ENCODE measurements at regions not wholly inside any gene's neighbourhood (a gene's known extent, or its start where the extent isn't known, plus 50 kb on each side); places are given as distances from the start of the nearest gene placed in this dataset.

DNA sequence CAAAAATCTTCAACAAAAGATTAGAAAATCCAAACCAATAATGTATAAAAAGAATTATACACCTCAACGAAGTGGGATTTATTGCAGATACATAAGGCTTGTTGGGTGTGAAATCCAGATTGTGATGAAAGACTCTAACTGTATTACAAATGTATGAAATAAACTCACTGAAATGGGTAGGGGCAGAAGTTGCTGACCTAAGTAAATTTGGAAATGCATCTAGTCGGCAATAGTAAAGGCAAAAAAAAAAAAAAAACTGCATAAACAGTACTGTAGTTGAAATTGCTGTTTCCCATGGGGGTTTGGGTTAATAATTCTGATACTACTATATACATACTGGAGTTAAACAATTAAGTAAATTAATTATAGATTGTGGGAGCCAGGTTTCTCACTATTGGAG lies 130.7 kb upstream of the MAGEB18 start:
- Histone ChIP-seq H2AFZ (ENCODE audit: low read length, unreplicated experiment) (no peak overlapping the region), H3K4me1 (ENCODE audit: control insufficient read depth, insufficient read depth, low read length, unreplicated experiment) (no peaks in the 10 kb centered on the region), H3K27me3 (ENCODE audit: insufficient read depth, low read length) (no peaks in the 10 kb centered on the region)

DNA sequence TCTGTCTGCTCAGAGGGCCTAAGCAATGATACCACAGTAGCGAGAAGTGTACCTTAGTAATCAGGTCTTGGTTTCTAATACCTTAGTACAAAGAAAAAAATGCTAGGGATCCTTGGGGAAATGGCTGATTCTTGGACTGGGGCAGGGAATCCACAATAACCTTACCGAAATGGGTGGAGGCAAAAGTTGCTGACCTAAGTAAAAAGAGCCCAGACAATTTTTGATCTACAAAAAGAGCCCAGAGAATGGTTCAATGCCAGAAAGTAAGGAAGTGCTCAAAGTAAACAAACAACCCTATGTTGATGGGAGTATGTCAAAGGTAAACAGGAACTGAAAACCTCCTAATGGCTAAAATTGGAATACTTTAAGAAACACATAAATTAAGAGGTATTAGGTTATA lies 130.1 kb upstream of the MAGEB18 start:
- H2AFZ ChIP-seq (ENCODE audit: low read length, unreplicated experiment) = no peak overlapping the region
- no peaks in the 10 kb centered on the region for H3K36me3 ChIP-seq (ENCODE audit: insufficient read depth, low read length)
- H3K27ac ChIP-seq (ENCODE audit: low read depth, low read length) = no peak overlapping the region
- H3K4me3 ChIP-seq (ENCODE audit: low read depth, low read length) = no peak overlapping the region
- H3K27me3 ChIP-seq (ENCODE audit: insufficient read depth, low read length) = no peaks in the 10 kb centered on the region
- no peaks in the 10 kb centered on the region for H3K79me2 ChIP-seq (ENCODE audit: control insufficient read depth, insufficient read depth, low read length, unreplicated experiment)
- no peaks in the 10 kb centered on the region for H3K4me1 ChIP-seq (ENCODE audit: control insufficient read depth, insufficient read depth, low read length, unreplicated experiment)

More for the DNA sequence above, 130.7 kb upstream of the MAGEB18 start:
- Histone ChIP-seq H3K27ac (ENCODE audit: low read depth, low read length) (no peak overlapping the region), H3K36me3 (ENCODE audit: insufficient read depth, low read length) (no peaks in the 10 kb centered on the region), H3K79me2 (ENCODE audit: control insufficient read depth, insufficient read depth, low read length, unreplicated experiment) (no peaks in the 10 kb centered on the region), H3K4me3 (ENCODE audit: low read depth, low read length) (no peak overlapping the region)

DNA sequence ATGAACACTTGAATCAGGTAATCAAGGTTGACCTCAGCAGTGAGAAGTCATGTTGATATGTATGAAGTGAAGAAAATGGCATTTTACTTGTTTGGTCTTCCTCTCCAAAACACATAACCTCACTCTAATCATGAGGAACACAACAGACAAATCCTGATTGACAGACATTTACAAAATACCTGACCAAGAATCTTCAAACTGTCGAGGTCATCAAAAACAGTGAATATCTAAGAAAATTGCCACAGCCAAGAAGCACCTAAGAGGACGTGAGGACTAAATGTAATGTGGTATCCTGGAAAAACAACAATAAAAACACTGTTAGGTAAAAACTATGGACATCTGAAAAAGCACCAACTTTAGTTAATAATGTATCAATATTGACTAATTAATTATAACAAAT lies 129.5 kb upstream of the MAGEB18 start:
- Histone ChIP-seq H3K4me1 (ENCODE audit: control insufficient read depth, insufficient read depth, low read length, unreplicated experiment) (no peaks in the 10 kb centered on the region), H3K27ac (ENCODE audit: low read depth, low read length) (no peak overlapping the region), H2AFZ (ENCODE audit: low read length, unreplicated experiment) (no peak overlapping the region), H3K36me3 (ENCODE audit: insufficient read depth, low read length) (no peaks in the 10 kb centered on the region), H3K4me3 (ENCODE audit: low read depth, low read length) (no peak overlapping the region), H3K27me3 (ENCODE audit: insufficient read depth, low read length) (no peaks in the 10 kb centered on the region), H3K79me2 (ENCODE audit: control insufficient read depth, insufficient read depth, low read length, unreplicated experiment) (no peaks in the 10 kb centered on the region)

DNA sequence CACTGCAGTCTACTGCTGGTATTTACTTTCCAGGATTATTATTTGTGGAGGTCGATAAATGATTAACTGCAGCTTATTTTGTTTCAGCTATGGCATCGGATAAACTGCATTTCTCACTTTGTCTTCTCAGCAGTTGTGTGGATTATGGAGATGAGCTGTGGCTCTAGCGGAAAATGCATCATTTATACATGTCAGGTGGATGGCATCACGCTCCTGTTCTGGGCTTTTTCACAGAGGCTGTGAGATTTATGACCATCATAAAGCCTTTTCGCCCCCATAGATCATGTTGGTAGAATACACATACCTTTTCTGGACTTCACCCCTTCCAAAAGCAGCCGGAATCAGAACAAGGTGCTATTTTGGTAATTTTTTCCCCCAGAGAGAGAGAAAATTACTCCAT lies 118.8 kb upstream of the MAGEB18 start:
- no peak overlapping the region for H3K27ac ChIP-seq (ENCODE audit: low read depth, low read length)
- no peaks in the 10 kb centered on the region for H3K79me2 ChIP-seq (ENCODE audit: control insufficient read depth, insufficient read depth, low read length, unreplicated experiment)
- H3K4me3 ChIP-seq (ENCODE audit: low read depth, low read length) = no peak overlapping the region
- no peaks in the 10 kb centered on the region for H3K4me1 ChIP-seq (ENCODE audit: control insufficient read depth, insufficient read depth, low read length, unreplicated experiment)
- no peaks in the 10 kb centered on the region for H3K36me3 ChIP-seq (ENCODE audit: insufficient read depth, low read length)
- no peak overlapping the region for H2AFZ ChIP-seq (ENCODE audit: low read length, unreplicated experiment)
- H3K27me3 ChIP-seq (ENCODE audit: insufficient read depth, low read length) = no peaks in the 10 kb centered on the region

DNA sequence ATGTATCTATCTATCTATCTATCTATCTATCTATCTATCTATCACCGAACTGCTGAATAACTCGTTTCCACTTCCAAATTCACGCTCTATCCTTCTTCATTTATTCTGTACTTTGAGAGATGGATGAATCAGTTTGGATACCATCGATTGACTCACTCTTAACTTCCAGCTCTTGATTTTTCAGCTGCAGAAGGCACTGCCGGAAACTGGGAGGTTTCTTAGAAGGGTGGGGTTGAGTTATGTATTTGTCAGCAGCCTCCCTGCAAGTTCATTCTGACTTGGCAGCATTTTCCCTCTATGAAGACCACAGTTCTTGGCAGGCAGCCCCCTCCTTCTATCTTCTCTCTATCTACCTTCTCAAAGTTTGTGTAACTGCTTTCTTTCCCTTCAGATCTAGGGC lies 112.0 kb upstream of the MAGEB18 start:
- Histone ChIP-seq H3K79me2 (ENCODE audit: control insufficient read depth, insufficient read depth, low read length, unreplicated experiment) (no peaks in the 10 kb centered on the region), H3K4me1 (ENCODE audit: control insufficient read depth, insufficient read depth, low read length, unreplicated experiment) (no peaks in the 10 kb centered on the region), H3K4me3 (ENCODE audit: low read depth, low read length) (no peak overlapping the region), H3K27me3 (ENCODE audit: insufficient read depth, low read length) (no peaks in the 10 kb centered on the region), H2AFZ (ENCODE audit: low read length, unreplicated experiment) (no peak overlapping the region), H3K27ac (ENCODE audit: low read depth, low read length) (no peak overlapping the region), H3K36me3 (ENCODE audit: insufficient read depth, low read length) (no peaks in the 10 kb centered on the region)

DNA sequence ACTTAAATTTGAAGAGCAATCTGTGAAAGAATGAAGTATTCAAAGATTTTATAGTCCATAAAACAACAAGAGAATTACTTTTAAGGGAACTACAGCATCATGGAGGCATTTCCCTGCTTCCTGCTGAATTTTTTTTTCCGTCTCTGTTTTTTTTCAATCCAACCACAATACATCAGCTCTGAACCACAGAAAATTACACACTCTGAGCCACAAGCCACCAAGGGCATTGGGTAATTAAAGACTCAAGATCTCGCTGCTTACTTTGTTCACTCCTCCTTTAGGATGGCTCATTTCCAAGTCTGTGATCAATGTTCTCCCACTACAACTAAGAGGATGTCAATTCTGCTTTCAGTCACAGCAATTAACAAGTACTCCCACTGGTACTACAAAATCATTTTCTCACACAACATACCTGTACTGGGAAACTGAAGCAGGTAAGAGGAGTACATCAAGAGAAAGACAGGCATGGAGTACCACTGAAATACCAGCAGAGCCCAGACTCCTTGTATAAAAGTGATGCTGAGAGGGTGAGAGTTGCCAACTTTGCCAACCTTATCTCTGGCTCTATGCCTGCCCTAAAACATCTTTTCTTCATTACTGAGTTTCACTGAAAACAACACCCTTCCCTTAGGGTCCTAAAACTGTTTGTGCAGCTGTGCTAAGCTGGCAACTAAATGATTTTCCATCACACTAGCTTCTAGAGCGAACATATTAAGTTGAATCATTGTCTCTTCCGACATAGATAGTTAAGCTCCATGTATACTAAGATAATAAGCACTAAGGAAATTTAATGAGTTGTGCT lies 105.8 kb upstream of the MAGEB18 start:
- Histone ChIP-seq H3K4me3 (ENCODE audit: low read depth, low read length) (no peak overlapping the region), H2AFZ (ENCODE audit: low read length, unreplicated experiment) (no peak overlapping the region), H3K27ac (ENCODE audit: low read depth, low read length) (no peak overlapping the region), H3K36me3 (ENCODE audit: insufficient read depth, low read length) (no peaks in the 10 kb centered on the region), H3K27me3 (ENCODE audit: insufficient read depth, low read length) (no peaks in the 10 kb centered on the region), H3K4me1 (ENCODE audit: control insufficient read depth, insufficient read depth, low read length, unreplicated experiment) (no peaks in the 10 kb centered on the region), H3K79me2 (ENCODE audit: control insufficient read depth, insufficient read depth, low read length, unreplicated experiment) (no peaks in the 10 kb centered on the region)

DNA sequence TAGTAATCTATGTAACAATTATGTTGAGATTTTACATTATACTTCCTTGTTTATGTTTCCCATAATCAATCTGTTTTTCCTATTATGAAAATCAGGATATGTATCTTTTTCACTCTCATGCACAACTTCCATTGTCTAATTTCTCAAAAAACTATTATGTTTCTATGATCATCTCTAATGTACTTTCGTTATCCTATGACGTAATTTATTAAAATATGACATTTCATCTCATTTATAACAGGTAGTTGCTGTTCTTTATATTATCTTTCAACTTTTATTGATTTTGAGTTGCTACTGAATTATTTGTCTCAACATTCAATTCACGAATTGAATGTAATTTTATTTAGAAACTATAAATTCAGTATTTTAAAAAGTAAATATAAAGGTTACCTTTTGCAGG lies 100.8 kb upstream of the MAGEB18 start:
- H3K4me3 ChIP-seq (ENCODE audit: low read depth, low read length) = no peak overlapping the region
- no peaks in the 10 kb centered on the region for H3K27me3 ChIP-seq (ENCODE audit: insufficient read depth, low read length)

DNA sequence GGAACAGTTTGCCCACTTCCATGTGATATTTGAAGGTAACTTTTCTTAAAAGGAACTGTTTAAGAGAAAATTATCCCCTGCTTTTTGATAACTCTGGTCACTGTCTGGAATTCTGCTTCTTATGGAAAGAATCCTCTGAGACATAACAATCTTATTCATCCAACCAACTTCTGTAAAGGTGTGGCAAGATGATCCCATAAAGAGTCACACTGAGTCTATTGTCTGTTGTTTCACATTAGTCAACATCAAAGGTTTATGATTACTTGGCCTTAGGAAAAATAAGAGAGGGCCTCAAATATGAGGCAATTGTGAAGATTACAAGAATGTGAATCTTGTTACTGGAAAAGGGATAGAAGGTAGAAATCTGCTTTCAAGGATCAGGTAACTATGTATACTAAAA lies 88.0 kb upstream of the MAGEB18 start:
- no peaks in the 10 kb centered on the region for H3K36me3 ChIP-seq (ENCODE audit: insufficient read depth, low read length)
- H3K4me3 ChIP-seq (ENCODE audit: low read depth, low read length) = no peak overlapping the region
- no peaks in the 10 kb centered on the region for H3K27me3 ChIP-seq (ENCODE audit: insufficient read depth, low read length)
- H3K4me1 ChIP-seq (ENCODE audit: control insufficient read depth, insufficient read depth, low read length, unreplicated experiment) = no peaks in the 10 kb centered on the region
- no peak overlapping the region for H2AFZ ChIP-seq (ENCODE audit: low read length, unreplicated experiment)
- H3K79me2 ChIP-seq (ENCODE audit: control insufficient read depth, insufficient read depth, low read length, unreplicated experiment) = no peaks in the 10 kb centered on the region
- no peak overlapping the region for H3K27ac ChIP-seq (ENCODE audit: low read depth, low read length)

More for the DNA sequence above, 100.8 kb upstream of the MAGEB18 start:
- Histone ChIP-seq H3K36me3 (ENCODE audit: insufficient read depth, low read length) (no peaks in the 10 kb centered on the region), H2AFZ (ENCODE audit: low read length, unreplicated experiment) (no peak overlapping the region), H3K4me1 (ENCODE audit: control insufficient read depth, insufficient read depth, low read length, unreplicated experiment) (no peaks in the 10 kb centered on the region), H3K27ac (ENCODE audit: low read depth, low read length) (no peak overlapping the region), H3K79me2 (ENCODE audit: control insufficient read depth, insufficient read depth, low read length, unreplicated experiment) (no peaks in the 10 kb centered on the region)

DNA sequence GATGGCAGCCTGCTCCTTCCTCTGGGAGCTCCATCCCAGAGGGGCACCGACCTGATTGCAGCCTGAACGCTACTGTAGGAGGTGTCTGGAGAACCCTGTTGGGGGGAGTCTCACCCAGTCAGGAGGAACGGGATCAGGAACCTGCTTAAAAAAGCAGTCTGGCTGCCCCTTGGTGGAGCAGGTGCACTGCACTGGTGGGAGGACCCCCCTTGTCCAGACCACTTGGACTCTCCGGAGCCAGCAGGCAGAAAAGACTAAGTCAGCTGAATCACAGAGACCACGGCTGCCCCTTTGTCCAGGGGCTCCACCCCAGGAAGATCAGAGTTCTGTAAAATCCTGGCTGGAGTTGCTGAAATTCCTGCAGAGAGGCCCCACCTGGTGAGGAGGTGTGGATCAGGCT lies 67.3 kb upstream of the MAGEB18 start:
- Histone ChIP-seq H3K79me2 (ENCODE audit: control insufficient read depth, insufficient read depth, low read length, unreplicated experiment) (no peaks in the 10 kb centered on the region), H3K4me1 (ENCODE audit: control insufficient read depth, insufficient read depth, low read length, unreplicated experiment) (no peaks in the 10 kb centered on the region), H3K4me3 (ENCODE audit: low read depth, low read length) (no peak overlapping the region), H3K36me3 (ENCODE audit: insufficient read depth, low read length) (no peaks in the 10 kb centered on the region), H2AFZ (ENCODE audit: low read length, unreplicated experiment) (no peak overlapping the region), H3K27ac (ENCODE audit: low read depth, low read length) (no peak overlapping the region), H3K27me3 (ENCODE audit: insufficient read depth, low read length) (no peaks in the 10 kb centered on the region)

DNA sequence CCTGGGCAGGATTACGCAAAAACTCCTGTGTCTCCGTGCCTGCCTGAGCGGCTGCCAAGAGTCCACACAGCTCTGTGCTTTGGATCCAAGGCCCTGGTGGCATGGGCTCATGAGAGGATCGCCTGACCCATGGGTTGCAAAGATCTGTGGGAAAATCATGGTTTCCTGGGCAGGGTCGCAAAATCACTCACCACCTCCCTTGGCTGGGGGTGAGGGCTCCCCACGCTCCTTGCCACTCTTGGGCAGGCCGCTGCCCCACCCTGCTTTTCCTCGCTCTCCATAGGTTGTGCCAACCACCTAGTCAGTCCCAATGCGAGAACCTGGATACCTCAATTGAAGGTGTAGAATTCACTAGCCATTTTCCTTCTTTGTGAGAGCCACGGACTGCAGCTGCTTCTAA lies 66.5 kb upstream of the MAGEB18 start:
- Histone ChIP-seq H3K36me3 (ENCODE audit: insufficient read depth, low read length) (no peaks in the 10 kb centered on the region), H3K27ac (ENCODE audit: low read depth, low read length) (no peak overlapping the region), H2AFZ (ENCODE audit: low read length, unreplicated experiment) (no peak overlapping the region), H3K27me3 (ENCODE audit: insufficient read depth, low read length) (no peaks in the 10 kb centered on the region), H3K4me1 (ENCODE audit: control insufficient read depth, insufficient read depth, low read length, unreplicated experiment) (no peaks in the 10 kb centered on the region), H3K4me3 (ENCODE audit: low read depth, low read length) (no peak overlapping the region), H3K79me2 (ENCODE audit: control insufficient read depth, insufficient read depth, low read length, unreplicated experiment) (no peaks in the 10 kb centered on the region)

DNA sequence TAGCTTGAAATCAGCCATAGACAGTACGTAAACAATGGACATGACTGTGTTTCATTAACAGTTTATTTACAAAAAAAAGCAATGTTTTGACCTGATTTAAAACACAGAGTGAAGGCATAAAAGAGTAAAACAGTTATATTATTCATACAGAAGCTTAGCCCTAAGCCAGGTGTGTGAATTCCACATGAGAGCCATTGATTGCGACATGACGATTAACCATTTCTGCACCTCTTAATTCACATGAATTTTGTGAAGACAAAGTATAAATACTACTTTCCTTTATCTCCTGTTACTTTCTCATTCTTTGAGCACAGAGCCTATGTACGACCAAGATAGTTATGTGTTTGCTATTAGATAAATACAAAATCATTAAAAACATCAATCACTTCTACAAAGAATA lies 55.0 kb upstream of the MAGEB18 start:
- H3K27me3 ChIP-seq (ENCODE audit: insufficient read depth, low read length) = no peaks in the 10 kb centered on the region
- H3K4me1 ChIP-seq (ENCODE audit: control insufficient read depth, insufficient read depth, low read length, unreplicated experiment) = no peaks in the 10 kb centered on the region
- H3K79me2 ChIP-seq (ENCODE audit: control insufficient read depth, insufficient read depth, low read length, unreplicated experiment) = no peaks in the 10 kb centered on the region

More for the DNA sequence above, 55.0 kb upstream of the MAGEB18 start:
- Histone ChIP-seq H3K4me3 (ENCODE audit: low read depth, low read length) (no peak overlapping the region), H2AFZ (ENCODE audit: low read length, unreplicated experiment) (no peak overlapping the region), H3K36me3 (ENCODE audit: insufficient read depth, low read length) (no peaks in the 10 kb centered on the region), H3K27ac (ENCODE audit: low read depth, low read length) (no peak overlapping the region)
